A172 (cell line): ENCODE measurements at regions not wholly inside any gene's neighbourhood (a gene's known extent, or its start where the extent isn't known, plus 50 kb on each side); places are given as distances from the start of the nearest gene placed in this dataset.

ENCODE experiments used
- DNase-seq: peaks from one replicate; pipeline ENCODE4 v3.0.0-alpha.2; 2015; ENCODE audit warnings: low spot score

GRCh38 chr2:41910126-41910525 lies 137.7 kb upstream of the PKDCC start:
- DNase-seq, result no peak

DNA sequence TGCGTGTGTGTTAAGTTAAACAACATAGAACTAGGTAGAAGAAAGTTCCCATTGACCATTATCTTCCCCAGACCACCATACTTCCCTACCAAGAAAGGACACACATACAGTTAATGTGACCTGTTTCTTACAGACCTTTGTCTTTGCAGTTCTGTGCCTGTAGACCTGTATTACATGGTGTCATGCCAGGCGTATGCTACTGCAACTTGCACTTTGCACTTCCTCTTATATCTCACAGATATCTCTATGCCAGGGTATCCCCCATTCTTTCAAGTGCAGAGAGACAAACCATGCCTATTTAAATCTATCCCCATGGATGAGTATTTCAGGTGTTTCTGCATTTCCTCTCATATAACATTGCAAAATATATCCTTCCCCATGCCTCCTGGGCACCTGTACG lies 136.8 kb upstream of the PKDCC start:
- no peak for DNase-seq

DNA sequence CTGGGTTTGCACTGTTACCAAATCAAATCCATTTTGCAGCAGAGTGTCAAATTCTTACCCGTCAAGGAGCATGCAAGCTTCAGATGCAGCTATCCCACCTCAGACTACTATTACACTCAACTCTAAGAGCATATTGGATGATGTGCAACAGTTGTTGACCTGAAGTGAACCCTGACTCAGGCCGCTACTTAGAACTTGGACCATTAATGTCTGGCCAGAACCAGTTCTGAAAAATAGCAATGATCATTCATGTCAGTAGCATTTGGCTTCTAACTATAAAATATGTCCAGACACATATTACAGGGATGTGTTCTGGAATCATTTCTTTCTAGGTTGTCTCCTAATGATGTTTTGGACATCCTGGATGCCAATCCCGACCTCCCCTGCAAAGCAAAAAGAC lies 135.5 kb upstream of the PKDCC start:
- DNase-seq, result no peak

- DNase-seq, result no peak
Observed at GRCh38 chr2:41912776-41913175, 135.0 kb upstream of the PKDCC start.

- DNase-seq, result no peak
Observed at GRCh38 chr2:41913311-41913710, 134.5 kb upstream of the PKDCC start.

- DNase-seq, result no peak
Observed at GRCh38 chr2:41913921-41914609, 133.8 kb upstream of the PKDCC start.

GRCh38 chr2:41914936-41915335 lies 132.9 kb upstream of the PKDCC start:
- DNase-seq, result no peak

GRCh38 chr2:41916177-41916576 lies 131.6 kb upstream of the PKDCC start:
- DNase-seq, result no peak

- DNase-seq, result no peak
Observed at GRCh38 chr2:41917587-41917986, 130.2 kb upstream of the PKDCC start.

GRCh38 chr2:41919135-41919534 lies 128.7 kb upstream of the PKDCC start:
- no peak for DNase-seq

- no peak for DNase-seq
Observed at GRCh38 chr2:41920181-41920580, 127.6 kb upstream of the PKDCC start.

GRCh38 chr2:41920812-41921211 lies 127.0 kb upstream of the PKDCC start:
- DNase-seq, result no peak

DNA sequence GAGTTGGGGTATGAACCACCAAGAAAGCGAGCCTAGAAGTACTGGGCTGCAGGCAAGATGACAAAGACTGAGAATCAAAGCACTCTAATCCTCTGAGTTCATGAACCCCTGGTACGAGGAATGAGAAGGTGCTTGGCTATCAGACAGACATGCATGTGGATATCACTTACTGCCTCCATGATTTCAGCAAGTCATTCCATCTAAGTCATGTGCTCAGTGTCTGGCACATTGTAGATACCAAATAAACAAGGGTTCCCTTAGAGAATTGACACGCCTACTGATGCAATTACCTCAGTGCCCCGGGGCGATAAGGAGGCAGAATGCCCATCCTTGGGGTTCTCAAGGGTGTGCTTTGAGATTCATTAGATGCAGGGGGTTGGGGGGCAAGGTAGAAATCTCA lies 125.6 kb upstream of the PKDCC start:
- no peak for DNase-seq

DNA sequence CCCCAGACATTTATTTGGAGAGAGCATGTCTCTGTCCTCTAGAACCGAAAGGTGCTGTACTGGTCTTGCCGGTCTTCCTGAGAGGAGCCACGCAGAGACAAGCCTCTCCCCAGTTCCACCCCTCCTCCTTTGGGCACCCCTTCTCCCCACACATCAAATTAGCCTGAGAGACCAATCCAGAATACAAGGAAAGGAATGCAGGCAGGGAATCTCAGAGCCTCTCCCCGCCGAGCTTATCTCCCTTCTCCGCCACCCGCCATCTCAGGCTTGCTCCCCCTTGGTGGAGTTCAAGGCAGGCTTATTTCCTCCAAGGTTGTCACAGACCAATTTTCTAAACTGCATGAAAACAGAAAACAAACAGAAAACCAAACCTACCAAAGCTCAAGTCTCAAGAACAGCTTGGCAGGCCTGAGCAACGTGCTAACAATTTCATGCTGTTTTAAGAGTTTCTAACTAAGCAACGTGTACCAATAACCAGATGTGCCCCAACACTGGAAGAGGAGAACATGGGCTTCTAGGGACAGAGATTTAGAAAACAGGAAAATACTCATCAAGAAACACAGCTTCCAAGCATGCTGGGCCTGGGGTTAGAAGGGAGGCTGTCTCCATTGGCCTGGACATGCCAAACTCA lies 124.5 kb upstream of the PKDCC start:
- DNase-seq, result no peak

DNA sequence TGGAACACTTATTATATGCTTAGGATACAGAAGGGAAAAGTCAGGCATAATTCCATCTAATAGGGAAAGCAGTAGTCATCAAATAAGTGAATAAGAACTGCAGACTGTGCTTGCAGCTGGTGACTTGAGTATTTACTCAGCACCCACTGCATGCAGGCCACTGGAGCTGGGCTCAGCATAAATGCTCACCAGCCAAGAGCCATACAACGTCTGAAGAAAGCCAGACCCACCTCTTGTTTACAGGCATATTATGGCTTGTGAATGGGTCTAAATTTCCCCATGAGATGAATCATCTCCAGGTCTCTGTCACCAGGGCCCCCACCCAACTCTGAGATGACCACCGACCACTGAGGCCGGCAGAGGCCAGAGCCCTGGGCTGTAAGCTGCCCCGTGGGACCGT lies 123.8 kb upstream of the PKDCC start:
- DNase-seq, result no peak

DNA sequence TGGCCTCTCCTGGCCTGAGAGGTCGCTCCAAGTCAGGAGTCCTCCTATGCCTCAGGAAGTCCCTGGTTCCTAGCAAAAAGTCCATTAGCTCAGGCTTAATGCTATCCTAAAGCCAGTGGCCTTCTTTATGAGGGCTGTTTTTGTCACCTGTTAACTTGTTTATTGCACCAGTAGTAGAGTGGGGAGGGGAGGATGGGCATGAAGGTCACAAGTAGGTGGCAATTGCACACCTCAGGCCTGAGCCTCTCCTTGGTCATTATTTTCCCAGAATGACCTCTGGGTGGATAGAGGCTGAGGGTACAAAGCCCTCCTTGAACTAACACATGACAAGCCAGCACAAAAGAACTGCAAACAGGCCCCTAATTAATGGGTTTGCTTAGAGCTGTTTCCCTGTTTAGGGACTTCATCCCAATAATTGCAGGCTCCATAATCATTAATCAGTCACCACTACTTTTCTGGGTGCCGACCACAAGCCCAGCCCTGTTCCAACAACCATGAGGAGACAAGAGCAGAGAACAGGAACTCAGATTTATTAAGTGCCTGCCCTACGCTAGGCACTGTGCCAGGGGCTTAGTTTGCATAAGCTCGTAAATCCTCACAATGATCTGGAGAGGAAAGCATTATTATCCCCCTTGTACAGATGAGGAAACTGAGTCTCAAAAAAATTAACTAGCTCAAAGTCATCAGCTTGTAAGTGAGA lies 123.0 kb upstream of the PKDCC start:
- no peak for DNase-seq

GRCh38 chr2:41925712-41926111 lies 122.1 kb upstream of the PKDCC start:
- DNase-seq, result no peak

- DNase-seq, result no peak
Observed at GRCh38 chr2:41926614-41927580, 120.9 kb upstream of the PKDCC start.

- no peak for DNase-seq
Observed at GRCh38 chr2:41927581-41928264, 120.1 kb upstream of the PKDCC start.

- peak; percentile 81 for DNase-seq
Observed at GRCh38 chr2:41928526-41928925, 119.3 kb upstream of the PKDCC start.

DNA sequence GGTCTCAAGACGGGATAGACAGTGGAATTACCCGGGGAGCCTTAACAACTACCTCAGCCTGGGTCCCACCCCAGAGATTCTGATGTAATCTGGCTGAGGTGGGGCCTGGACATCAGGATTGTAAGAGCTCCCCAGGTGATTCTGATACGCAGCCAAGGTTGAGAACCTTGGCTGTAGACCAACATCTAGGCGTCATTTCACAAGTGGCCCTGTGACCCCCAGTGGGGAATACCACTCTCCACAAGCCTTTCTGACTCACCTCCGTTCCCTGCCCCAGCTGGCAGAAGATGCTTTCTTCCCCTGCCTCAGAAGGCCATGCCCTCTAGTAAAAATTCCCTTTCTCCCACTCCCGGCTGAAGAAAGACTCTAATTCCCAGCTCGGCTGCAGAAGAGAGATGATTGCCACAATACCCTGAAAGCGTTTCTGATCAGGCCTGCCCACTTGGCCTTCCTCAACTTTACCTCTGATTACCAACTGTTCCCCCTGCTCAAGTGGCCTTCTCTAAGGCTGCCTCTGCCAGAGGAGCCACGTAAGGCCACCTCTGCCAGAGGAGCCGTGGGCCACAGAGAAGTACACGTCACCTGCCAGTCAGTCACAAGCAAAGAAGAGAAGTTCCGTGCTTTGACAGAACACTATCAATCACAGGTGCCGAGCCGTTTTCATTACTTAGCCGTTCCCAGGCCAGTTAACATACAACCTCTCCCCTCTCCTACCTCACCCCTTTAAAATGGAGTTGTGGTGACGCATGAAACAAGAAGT lies 116.8 kb upstream of the PKDCC start:
- DNase-seq, result peak; percentile 88
